Panc1 (cell line): ENCODE measurements at regions not wholly inside any gene's neighbourhood (a gene's known extent, or its start where the extent isn't known, plus 50 kb on each side); places are given as distances from the start of the nearest gene placed in this dataset.

ENCODE experiments used
- CTCF ChIP-seq: fragments of 450-650 bp; IDR thresholded peaks from 2 replicates; pipeline ENCODE4 v1.5.1; 2017; ENCODE audit warnings: mild to moderate bottlenecking
- REST ChIP-seq, 2 experiments: IDR thresholded peaks; 2 replicates each; pipeline ENCODE4 v1.6.1; 2011 to 2012; ENCODE audit warnings: low read depth in 2 of 2, control low read depth in 1 of 2, low read length in 1 of 2, mild to moderate bottlenecking in 1 of 2, moderate library complexity in 1 of 2; ENCODE audit not compliant: insufficient read depth in 1 of 2

GRCh38 chr18:52277785-52278184 is 62.2 kb upstream of the DCC start:
- TF ChIP-seq CTCF = no peak
- no peak for TF ChIP-seq REST (IDR thresholded peaks at IDR 0.05; ENCODE audit: insufficient read depth in 1 of 2, low read depth in 2 of 2, low read length in 1 of 2)
